ENCODE measurements at regions not wholly inside any gene's neighbourhood (a gene's known extent, or its start where the extent isn't known, plus 50 kb on each side); places are given as distances from the start of the nearest gene placed in this dataset.

DNA sequence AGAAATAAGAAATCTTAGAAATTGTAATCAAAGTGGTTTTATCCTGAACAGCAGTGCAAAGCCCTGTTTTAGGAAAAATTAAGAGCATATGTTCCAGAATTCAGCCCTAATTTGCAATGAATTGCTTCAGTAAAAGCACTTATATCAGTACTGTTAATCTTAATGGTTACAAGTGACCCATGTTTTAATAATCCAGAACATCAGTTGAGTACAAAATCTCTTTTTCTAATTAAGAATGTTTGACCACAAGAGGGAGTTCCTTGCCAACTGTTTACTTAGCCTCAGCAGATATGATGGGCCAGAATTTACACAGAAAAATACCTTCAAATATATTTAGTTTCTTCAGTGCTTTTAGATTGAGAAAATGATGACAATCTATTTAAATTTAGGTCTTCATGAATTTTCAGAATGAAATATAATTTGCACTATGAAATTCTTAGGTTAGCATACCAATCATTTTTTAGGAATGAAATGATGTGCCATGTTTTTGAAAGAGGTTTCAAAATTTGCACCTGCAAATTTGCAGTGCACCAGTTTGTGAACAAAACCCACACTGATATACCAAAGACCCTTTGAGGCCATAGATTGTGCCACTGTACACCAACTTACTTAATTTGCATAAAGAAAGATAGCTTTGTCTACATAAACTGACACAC, 926.3 kb upstream of the ARRDC3 start:
- TF ChIP-seq, protein P1, sequence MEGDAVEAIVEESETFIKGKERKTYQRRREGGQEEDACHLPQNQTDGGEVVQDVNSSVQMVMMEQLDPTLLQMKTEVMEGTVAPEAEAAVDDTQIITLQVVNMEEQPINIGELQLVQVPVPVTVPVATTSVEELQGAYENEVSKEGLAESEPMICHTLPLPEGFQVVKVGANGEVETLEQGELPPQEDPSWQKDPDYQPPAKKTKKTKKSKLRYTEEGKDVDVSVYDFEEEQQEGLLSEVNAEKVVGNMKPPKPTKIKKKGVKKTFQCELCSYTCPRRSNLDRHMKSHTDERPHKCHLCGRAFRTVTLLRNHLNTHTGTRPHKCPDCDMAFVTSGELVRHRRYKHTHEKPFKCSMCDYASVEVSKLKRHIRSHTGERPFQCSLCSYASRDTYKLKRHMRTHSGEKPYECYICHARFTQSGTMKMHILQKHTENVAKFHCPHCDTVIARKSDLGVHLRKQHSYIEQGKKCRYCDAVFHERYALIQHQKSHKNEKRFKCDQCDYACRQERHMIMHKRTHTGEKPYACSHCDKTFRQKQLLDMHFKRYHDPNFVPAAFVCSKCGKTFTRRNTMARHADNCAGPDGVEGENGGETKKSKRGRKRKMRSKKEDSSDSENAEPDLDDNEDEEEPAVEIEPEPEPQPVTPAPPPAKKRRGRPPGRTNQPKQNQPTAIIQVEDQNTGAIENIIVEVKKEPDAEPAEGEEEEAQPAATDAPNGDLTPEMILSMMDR (IDR thresholded peaks at IDR 0.05; ENCODE audit: low read depth, low read length), result peak; percentile 17
- no peak for TF ChIP-seq POLR2A (IDR thresholded peaks at IDR 0.05; ENCODE audit: extremely low read depth, insufficient read length)
- TF ChIP-seq, protein P2, sequence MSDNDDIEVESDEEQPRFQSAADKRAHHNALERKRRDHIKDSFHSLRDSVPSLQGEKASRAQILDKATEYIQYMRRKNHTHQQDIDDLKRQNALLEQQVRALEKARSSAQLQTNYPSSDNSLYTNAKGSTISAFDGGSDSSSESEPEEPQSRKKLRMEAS (IDR thresholded peaks at IDR 0.05; ENCODE audit: low read depth, low read length), result no peak

Data from NB4 (cell line).